HEK293T (cell line): ENCODE measurements at regions not wholly inside any gene's neighbourhood (a gene's known extent, or its start where the extent isn't known, plus 50 kb on each side); places are given as distances from the start of the nearest gene placed in this dataset.
"Not testable (repeated sequence)": the region's sequence is repeated elsewhere in the genome, so short reads cannot be mapped to it uniquely, and the experiment has no call there.

Source experiments
- CTCF ChIA-PET: fragments of 350-600 bp; formaldehyde crosslinking; extraction: SDS; loops from one replicate; lab custom pipeline; 2021; ENCODE audit warnings: antibody characterized with exemption, inconsistent platforms; lab: Yijun Ruan, JAX
- POLR2A ChIA-PET: fragments of 350-600 bp; formaldehyde crosslinking; extraction: SDS; loops from one replicate; lab custom pipeline; 2020; ENCODE audit warnings: antibody characterized with exemption, inconsistent platforms; lab: Yijun Ruan, JAX
- DNase-seq: peaks from one replicate; pipeline ENCODE4 v3.0.0; 2012; ENCODE audit warnings: mixed read lengths; ENCODE audit errors: extremely low spot score
- ARNT ChIP-seq: fragments of 450-650 bp; IDR thresholded peaks from 2 replicates; pipeline ENCODE4 v1.6.1; 2017; ENCODE audit warnings: mild to moderate bottlenecking
- BHLHE40 ChIP-seq: fragments of 450-650 bp; IDR thresholded peaks from 2 replicates; pipeline ENCODE4 v1.6.1; 2016; ENCODE audit warnings: mild to moderate bottlenecking, moderate library complexity, borderline replicate concordance
- CTBP1 ChIP-seq: fragments of 450-650 bp; IDR thresholded peaks from 2 replicates; pipeline ENCODE4 v1.6.1; 2016; ENCODE audit warnings: borderline replicate concordance
- ELF4 ChIP-seq: fragments of 450-650 bp; IDR thresholded peaks from 2 replicates; pipeline ENCODE4 v1.6.1; 2017; ENCODE audit warnings: antibody characterized with exemption
- FOXA1 ChIP-seq: fragments of 450-650 bp; IDR thresholded peaks from 2 replicates; pipeline ENCODE4 v1.6.1; 2016; ENCODE audit warnings: mild to moderate bottlenecking
- FOXK2 ChIP-seq: fragments of 450-650 bp; IDR thresholded peaks from 2 replicates; pipeline ENCODE4 v1.6.1; 2016; ENCODE audit warnings: mild to moderate bottlenecking
- FOXM1 ChIP-seq: fragments of 450-650 bp; IDR thresholded peaks from 2 replicates; pipeline ENCODE4 v1.6.1; 2017; ENCODE audit warnings: mild to moderate bottlenecking, borderline replicate concordance
- HDGF ChIP-seq: fragments of 450-650 bp; IDR thresholded peaks from 2 replicates; pipeline ENCODE4 v1.6.1; 2017; ENCODE audit warnings: antibody characterized with exemption, borderline replicate concordance
- L3MBTL2 ChIP-seq: fragments of 450-650 bp; conservative IDR thresholded peaks from 2 replicates; pipeline ENCODE4 v1.6.1; 2016; ENCODE audit warnings: mild to moderate bottlenecking
- LEF1 ChIP-seq: fragments of 450-650 bp; IDR thresholded peaks from 2 replicates; pipeline ENCODE4 v1.6.1; 2017; ENCODE audit warnings: mild to moderate bottlenecking, borderline replicate concordance
- NFRKB ChIP-seq: fragments of 450-650 bp; IDR thresholded peaks from 2 replicates; pipeline ENCODE4 v1.6.1; 2016; ENCODE audit warnings: mild to moderate bottlenecking, moderate library complexity
- SP1 ChIP-seq: fragments of 450-650 bp; IDR thresholded peaks from 2 replicates; pipeline ENCODE4 v1.6.1; 2017
- SUZ12 ChIP-seq: fragments of 450-650 bp; IDR thresholded peaks from 2 replicates; pipeline ENCODE4 v1.6.1; 2016; ENCODE audit warnings: mild to moderate bottlenecking
- TARDBP ChIP-seq: fragments of 450-650 bp; IDR thresholded peaks from 2 replicates; pipeline ENCODE4 v1.6.1; 2016
- ZNF384 ChIP-seq: fragments of 450-650 bp; IDR thresholded peaks from 2 replicates; pipeline ENCODE4 v1.6.1; 2016
- TF ChIP-seq, protein P1 (sequence below): fragments of 450-650 bp; IDR thresholded peaks from 2 replicates; pipeline ENCODE4 v1.6.1; 2016

DNA sequence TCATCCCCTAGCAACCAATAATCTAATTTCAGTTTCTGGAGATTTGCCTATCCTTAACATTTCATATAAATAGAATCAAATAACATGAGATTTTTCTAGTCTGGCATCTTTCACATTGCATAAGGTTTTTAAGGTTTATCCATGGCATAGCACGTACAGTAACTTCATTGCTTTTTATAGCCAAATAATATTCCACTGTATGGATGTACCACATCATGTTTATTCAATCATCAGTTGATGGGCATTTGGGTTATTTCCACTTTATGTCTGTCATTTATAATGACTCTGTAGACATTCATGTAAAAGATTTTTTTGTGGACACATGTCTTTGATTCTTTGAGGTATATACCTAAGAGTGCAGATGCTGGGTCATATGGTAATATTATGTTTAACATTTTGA, 1052.6 kb downstream of the DNAJB9 start:
- no peak for TF ChIP-seq L3MBTL2
- no peak for TF ChIP-seq HDGF
- TF ChIP-seq ZNF384, result no peak
- TF ChIP-seq SUZ12, result no peak
- TF ChIP-seq LEF1, result no peak
- no peak for DNase-seq
- POLR2A ChIA-PET, result no interaction called here
- CTCF ChIA-PET, result no interaction called here

- DNase-seq, CTCF ChIA-PET, POLR2A ChIA-PET: not testable (repeated sequence)
Measured at GRCh38 chr7:109632890-109633289, 1063.2 kb downstream of the DNAJB9 start.

DNA sequence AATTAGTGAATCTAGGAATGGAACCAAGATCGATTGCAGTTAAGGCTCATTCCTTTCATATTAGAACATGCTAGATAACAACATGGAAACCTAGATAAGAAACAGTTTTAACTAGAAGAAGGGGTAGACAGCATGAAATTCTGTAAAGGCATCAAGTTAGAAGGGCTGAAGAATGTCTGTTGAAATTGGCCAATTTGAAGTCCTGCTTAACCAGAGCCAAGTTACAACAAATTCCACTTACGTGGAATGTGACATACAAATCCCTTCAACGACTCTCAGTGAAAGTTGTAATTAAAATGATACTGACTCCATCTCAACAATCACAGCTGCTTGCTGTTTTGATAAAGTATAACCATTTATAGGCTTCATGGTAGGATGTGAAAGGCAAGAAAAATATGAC, 1065.7 kb downstream of the DNAJB9 start:
- CTCF ChIA-PET, result no interaction called here
- POLR2A ChIA-PET, result no interaction called here
- DNase-seq, result no peak
- TF ChIP-seq FOXM1, result no peak
- no peak for TF ChIP-seq L3MBTL2
- TF ChIP-seq NFRKB, result no peak
- no peak for TF ChIP-seq LEF1
- TF ChIP-seq FOXK2, result no peak
- no peak for TF ChIP-seq HDGF
- no peak for TF ChIP-seq SP1
- TF ChIP-seq ELF4, result no peak

DNA sequence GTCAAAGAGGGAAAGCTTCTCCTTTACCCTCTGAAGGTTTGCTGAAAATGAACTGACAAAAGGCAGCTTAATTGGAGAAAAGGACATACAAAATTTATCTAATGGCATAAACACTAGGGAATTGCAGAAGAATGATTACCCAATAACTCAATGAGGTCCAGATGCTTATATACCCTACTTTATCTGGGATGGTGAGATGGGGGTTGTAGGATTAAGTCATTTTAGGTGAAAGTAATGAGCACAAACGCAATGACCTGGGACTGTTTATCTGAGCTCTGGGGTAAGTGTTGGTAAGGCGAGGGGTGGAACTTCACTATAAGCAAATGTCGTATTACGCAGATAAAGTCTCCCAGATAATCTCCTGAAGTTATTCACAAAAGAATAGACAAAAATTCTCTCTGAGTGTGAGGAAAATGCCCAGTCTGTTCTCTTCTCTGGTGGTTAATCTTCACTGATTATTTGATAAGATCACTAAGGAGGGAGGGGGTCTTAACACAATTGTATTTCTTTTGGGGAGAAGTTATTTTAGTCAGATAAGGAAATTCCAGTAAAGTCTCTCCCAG, 1067.8 kb downstream of the DNAJB9 start:
- POLR2A ChIA-PET, result no interaction called here
- CTCF ChIA-PET, result no interaction called here
- TF ChIP-seq HDGF, result no peak
- no peak for TF ChIP-seq NFRKB
- TF ChIP-seq FOXM1, result no peak
- no peak for TF ChIP-seq FOXA1
- TF ChIP-seq, protein P1, sequence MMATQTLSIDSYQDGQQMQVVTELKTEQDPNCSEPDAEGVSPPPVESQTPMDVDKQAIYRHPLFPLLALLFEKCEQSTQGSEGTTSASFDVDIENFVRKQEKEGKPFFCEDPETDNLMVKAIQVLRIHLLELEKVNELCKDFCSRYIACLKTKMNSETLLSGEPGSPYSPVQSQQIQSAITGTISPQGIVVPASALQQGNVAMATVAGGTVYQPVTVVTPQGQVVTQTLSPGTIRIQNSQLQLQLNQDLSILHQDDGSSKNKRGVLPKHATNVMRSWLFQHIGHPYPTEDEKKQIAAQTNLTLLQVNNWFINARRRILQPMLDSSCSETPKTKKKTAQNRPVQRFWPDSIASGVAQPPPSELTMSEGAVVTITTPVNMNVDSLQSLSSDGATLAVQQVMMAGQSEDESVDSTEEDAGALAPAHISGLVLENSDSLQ, result no peak
- TF ChIP-seq TARDBP, result no peak
- TF ChIP-seq L3MBTL2, result no peak
- TF ChIP-seq BHLHE40, result no peak
- TF ChIP-seq ZNF384, result no peak
- TF ChIP-seq SUZ12, result no peak
- TF ChIP-seq ARNT, result no peak
- TF ChIP-seq FOXK2, result no peak
- no peak for TF ChIP-seq LEF1
- TF ChIP-seq CTBP1, result no peak
- no peak for TF ChIP-seq ELF4
- no peak for TF ChIP-seq SP1
- DNase-seq, result no peak

- POLR2A ChIA-PET, result no interaction called here
- TF ChIP-seq SUZ12 (no peak), NFRKB (no peak), HDGF (no peak), ZNF384 (no peak), ELF4 (no peak), ARNT (no peak), TARDBP (no peak), BHLHE40 (no peak), LEF1 (no peak), L3MBTL2 (no peak), FOXA1 (no peak)
- CTCF ChIA-PET, result no interaction called here
- DNase-seq, result no peak
Measured at GRCh38 chr7:109638321-109638720, 1068.6 kb downstream of the DNAJB9 start.

DNA sequence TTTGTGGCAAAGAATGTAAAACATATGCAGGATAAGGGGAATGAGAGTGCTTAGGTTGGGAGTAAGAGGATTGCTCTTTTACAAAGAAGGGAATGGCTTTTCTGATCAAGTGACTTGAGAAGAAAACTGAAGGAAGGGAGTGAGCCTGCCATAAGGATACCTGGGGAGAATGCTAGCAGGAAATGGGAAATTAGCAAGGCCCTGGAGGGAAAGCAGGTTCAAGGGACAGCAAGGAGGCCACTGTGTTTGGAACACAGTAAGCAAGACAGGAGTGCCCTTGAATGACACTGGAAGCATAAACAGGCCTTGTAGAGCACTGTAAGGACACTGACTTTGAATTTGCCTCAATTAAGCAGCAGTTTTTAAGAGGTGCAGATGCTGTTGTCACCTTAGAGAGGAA, 1069.9 kb downstream of the DNAJB9 start:
- no peak for DNase-seq
- ChIA-PET POLR2A (no interaction called here), CTCF (no interaction called here)
- TF ChIP-seq ZNF384 (no peak), CTBP1 (no peak), ELF4 (no peak)

DNA sequence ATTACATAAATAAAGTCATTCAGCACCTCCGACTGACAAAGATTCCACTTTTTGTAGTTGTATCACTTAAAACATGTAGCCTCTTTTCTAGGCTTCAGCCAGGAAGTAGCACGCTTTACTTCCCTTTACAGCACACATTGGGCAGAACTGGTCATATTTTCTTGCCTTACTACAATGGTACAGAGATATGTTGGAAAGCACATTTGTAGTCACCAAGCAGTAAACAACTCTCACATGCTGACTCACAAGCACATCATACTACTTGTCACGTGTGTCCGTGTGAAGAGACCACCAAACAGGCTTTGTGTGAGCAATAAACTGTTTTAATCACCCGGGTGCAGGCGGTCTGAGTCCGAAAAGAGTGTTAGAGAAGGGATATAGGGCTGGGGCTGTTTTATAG, 1071.8 kb downstream of the DNAJB9 start:
- CTCF ChIA-PET, result no interaction called here
- POLR2A ChIA-PET, result no interaction called here
- no peak for DNase-seq
- TF ChIP-seq ZNF384, result no peak
- no peak for TF ChIP-seq SP1
- TF ChIP-seq, protein P1, result no peak
- TF ChIP-seq ELF4, result no peak
- no peak for TF ChIP-seq LEF1
- TF ChIP-seq HDGF, result no peak
- TF ChIP-seq FOXM1, result no peak
- TF ChIP-seq FOXK2, result no peak
- no peak for TF ChIP-seq BHLHE40
- TF ChIP-seq NFRKB, result no peak
- TF ChIP-seq TARDBP, result no peak
- no peak for TF ChIP-seq L3MBTL2
- no peak for TF ChIP-seq ARNT
- TF ChIP-seq SUZ12, result no peak

- TF ChIP-seq FOXM1 (no peak), CTBP1 (no peak), FOXK2 (no peak)
- no peak for DNase-seq
- ChIA-PET POLR2A (no interaction called here), CTCF (no interaction called here)
Measured at GRCh38 chr7:109646124-109646523, 1076.5 kb downstream of the DNAJB9 start.

DNA sequence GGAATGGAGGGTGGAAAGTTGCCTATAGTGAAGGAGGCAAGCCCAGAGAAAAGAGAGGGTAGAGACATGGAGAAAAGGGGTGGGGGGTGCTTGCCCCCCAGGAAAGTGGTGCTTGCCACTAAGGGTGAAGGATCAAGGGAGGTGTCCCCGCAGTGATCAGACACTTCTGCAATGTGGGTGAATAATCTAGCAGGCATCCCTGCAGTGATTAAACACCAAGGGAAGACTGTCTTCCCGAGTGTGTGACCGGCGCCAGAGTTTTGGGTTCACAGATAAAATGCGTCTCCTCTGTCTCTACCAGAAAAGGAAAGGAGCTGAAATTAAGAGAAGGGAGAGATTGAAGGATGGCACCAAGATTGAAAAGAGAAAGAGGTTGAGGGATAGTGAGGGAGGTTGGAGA, 1076.9 kb downstream of the DNAJB9 start:
- POLR2A ChIA-PET, DNase-seq, CTCF ChIA-PET: not testable (repeated sequence)

- POLR2A ChIA-PET, CTCF ChIA-PET, DNase-seq: not testable (repeated sequence)
Measured at GRCh38 chr7:109647263-109647662, 1077.6 kb downstream of the DNAJB9 start.
